Activated CD8-positive, alpha-beta memory T cell treated with anti-CD3 and anti-CD28 coated beads for 24 hours (primary cell): ENCODE measurements at regions not wholly inside any gene's neighbourhood (a gene's known extent, or its start where the extent isn't known, plus 50 kb on each side); places are given as distances from the start of the nearest gene placed in this dataset.

Experiments used
- DNase-seq: peaks from one replicate; pipeline ENCODE4 v3.0.0-alpha.2; 2020

- no peak for DNase-seq
Measured at GRCh38 chr18:37702841-37703240, 137.2 kb upstream of the CELF4 start.

DNA sequence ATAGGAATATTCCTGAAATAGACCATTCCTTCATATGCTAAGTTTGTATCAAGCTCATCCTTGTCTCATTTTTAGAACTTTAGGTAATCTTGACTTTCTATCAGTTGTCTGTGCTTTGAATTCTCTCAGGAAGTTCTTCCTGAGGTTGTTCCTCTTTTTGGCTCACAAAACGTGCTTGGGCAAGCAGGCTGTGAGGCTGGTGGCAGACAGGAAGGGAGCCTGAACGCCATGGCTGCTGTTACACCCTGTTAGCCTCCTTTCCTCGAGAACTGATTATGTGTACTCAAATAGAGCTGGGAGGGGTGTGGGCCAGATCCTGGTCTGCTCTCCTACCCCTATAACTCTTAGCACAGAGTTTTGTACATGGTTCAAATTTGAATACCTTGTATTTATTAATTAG, 136.4 kb upstream of the CELF4 start:
- no peak for DNase-seq

DNA sequence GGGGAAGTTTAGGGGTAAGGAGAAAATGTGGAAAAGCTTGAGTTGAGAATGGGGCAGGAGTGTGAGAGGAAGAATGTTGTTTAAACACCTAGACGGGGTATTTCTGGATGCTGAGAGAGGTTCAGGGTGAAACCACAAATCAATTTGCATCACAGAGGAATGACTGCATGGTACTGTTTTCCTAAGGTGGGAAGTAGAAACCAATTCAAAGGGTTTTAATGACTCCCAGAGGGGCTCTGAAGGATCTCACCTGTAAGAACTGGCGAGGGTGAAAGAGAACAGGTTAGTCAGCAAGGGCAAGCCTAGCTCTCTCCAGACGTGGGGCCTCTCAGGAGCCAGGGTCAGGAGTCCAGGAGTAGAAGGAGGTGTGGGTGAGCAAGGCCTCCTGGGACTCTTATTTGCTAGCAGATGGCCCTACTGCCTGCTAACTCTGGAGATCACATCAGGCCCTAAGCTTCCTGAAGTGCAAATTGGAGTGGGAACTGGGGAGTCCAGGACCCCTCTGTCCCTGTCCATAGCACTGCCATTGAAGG, 133.0 kb upstream of the CELF4 start:
- DNase-seq: no peak

DNA sequence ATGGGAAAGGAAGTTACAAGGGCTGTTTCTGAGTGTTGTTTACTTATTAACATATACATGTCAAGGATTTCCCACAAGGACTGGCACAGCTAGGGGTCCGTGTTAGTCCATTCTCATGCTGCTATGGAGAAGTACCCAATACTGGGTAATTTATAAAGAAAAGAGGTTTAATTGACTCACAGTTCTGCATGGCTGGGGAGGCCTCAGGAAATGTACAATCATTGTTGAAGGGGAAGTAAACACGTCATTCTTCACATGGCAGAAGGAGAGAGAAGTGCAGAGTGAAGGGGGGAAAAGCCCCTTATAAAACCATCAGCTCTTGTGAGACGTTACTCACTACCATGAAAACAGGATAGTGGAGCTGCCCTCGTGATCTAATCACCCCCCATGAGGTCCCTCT, 128.9 kb upstream of the CELF4 start:
- no peak for DNase-seq

GRCh38 chr18:37691162-37691561, 125.6 kb upstream of the CELF4 start:
- DNase-seq: no peak

GRCh38 chr18:37689841-37690240, 124.2 kb upstream of the CELF4 start:
- no peak for DNase-seq

DNA sequence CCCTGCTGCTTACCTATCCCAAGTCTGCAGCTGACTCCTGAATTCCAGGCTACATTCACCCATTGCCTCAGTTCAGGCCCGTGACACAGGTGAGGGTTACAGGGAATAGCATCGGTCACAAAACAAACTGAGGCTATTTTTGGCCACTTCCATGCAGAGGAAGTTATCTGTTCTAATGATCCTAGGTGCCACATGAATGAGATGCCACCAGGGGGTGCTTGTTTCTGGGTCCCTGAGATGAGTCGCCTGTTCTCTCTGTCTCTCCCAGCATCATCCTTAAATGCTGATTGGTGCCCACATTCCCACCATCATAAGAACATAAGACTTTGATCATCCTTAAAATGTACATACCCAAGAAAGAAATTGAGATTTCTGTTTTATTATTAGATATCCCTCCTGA, 119.0 kb upstream of the CELF4 start:
- DNase-seq: no peak

GRCh38 chr18:37684183-37684582, 118.6 kb upstream of the CELF4 start:
- no peak for DNase-seq

DNA sequence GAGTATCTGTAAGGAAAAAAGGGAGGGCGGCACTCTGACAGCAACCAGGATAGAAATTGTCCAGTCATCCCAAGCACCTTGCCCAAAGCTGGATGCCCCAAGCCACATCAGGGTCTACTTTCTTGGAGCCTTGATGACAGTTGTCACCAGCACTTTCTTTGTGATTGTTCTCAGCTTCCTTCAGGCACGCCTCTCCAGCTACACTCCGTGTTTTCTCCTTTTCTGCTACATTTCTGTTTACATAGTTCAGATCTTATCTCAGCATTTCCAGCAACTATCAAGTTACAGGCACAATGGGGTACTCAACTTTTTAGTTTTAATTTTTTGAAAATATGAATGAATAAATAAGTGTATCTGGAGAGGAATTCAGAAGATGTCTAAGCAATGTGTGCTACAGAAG, 115.3 kb upstream of the CELF4 start:
- DNase-seq: no peak

DNA sequence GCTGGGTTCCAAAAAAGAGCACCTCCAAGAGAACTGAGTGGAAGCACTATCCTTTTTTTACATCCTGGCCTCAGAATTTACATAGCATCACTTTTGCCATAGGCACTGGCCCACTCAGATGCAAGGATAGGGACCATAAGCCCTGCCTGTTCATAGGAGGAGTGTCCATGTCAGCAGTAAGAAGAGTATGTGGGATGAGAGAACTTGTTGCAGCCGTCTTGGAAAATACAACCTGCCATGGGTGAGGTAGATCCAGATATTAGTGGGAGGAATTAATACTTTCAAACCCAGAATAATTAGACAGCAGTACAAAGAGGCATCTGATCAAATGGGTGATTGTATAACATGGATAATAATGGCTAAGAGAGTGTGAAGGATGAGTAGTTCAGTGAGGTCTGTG, 110.7 kb upstream of the CELF4 start:
- no peak for DNase-seq

DNA sequence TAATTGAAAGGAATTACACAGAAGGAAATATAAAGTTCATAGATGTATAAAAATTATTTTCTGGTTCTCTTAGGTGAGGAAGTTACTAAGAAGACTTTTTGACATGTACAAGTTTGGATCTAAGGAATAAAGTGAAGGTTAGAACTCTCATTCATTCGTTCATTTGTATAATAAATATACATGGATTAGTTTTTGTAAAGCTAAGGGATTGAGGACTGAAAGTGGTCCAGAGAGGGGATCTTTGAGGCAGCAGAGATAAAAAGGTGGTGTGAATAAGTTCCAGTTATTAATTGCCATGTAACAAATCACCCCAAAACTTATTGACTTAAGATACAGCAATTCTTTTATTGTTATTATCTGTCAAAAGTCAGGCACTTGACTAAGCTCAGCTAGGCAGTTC, 110.1 kb upstream of the CELF4 start:
- no peak for DNase-seq

GRCh38 chr18:37674570-37674969, 109.0 kb upstream of the CELF4 start:
- DNase-seq: no peak

DNA sequence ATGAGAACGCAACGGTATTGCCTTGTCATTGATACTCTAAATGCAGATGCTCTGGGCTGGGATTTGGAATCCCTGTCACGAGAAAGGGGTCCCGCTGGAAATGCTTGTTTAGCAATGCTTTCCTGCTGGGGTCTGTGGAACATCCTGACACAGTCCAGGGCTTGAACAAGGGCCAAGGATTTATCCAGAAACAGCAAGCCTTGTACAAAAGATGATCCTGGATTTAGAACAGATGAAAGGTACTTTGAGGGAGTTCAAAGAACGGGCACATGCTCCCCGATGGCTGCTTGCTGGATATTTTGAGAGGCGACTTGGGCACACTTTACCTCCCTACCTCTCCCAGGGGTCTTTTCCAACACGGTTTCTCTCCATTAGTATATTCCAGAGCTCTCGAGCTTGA, 108.1 kb upstream of the CELF4 start:
- DNase-seq: no peak

GRCh38 chr18:37672932-37673595, 107.5 kb upstream of the CELF4 start:
- no peak for DNase-seq

- no peak for DNase-seq
Measured at GRCh38 chr18:37672001-37672400, 106.4 kb upstream of the CELF4 start.

DNA sequence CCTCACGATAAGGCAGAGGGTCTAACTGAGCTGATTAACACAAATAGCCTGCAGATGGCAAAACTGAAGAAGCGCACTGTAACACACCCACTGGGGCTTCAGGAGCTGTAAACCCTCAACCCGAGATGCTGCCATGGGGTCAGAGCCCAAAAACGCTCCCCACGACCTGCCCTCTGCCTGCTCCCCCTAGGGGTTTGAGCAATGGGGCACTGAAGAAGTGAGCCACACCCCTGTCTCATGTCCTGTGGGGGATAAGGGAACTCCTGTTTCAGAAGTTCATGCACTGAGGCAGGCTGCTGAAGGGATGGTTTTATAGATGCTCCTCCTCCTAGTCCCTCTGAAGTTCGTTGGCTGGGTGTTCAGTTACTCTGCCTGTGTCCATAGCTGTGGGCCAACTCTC, 105.9 kb upstream of the CELF4 start:
- DNase-seq: no peak

DNA sequence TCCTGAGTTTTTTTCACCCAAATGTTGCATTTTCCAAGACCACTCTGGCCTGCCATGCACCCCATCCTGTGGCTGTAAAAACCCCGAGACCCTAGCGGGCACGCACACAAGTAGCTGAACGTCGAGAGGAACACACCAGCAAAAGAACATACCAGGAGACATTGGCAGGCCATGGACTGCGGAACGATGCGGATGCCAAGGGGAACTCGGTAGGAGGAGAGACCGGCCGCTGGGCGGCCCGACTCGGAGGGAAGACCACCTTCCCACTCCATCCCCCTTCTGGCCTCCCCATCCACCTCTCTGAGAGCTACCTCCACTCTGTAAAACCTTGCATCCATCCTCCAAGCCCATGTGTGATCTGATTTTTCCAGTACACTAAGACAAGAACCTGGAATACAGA, 105.5 kb upstream of the CELF4 start:
- no peak for DNase-seq

DNA sequence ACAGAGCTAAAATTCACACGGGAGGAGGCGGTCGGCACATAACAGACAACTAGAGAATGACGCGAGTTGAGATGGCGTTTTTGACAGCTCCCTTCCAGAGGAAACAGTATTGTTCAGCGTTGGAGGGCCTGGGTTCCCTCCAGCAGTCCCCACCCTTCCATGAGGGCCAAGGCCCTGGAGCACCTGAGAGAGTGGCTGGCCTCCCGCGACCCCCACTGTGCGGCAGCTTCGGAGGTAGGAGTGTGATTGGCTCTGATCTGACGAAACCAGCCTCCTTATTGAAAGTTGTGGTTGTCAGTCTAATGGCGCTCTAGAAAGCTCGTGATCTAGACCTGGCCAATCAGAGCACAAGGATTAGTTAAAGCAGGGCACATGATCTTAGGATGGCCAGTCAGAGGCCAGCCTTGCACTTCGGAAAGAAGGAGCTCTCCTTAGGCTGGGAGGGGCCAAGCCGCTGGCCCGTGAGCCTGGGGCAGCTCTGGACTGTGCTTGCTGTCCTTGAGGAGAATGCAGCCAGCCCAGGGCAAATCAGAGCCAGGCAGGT, 104.5 kb upstream of the CELF4 start:
- no peak for DNase-seq

DNA sequence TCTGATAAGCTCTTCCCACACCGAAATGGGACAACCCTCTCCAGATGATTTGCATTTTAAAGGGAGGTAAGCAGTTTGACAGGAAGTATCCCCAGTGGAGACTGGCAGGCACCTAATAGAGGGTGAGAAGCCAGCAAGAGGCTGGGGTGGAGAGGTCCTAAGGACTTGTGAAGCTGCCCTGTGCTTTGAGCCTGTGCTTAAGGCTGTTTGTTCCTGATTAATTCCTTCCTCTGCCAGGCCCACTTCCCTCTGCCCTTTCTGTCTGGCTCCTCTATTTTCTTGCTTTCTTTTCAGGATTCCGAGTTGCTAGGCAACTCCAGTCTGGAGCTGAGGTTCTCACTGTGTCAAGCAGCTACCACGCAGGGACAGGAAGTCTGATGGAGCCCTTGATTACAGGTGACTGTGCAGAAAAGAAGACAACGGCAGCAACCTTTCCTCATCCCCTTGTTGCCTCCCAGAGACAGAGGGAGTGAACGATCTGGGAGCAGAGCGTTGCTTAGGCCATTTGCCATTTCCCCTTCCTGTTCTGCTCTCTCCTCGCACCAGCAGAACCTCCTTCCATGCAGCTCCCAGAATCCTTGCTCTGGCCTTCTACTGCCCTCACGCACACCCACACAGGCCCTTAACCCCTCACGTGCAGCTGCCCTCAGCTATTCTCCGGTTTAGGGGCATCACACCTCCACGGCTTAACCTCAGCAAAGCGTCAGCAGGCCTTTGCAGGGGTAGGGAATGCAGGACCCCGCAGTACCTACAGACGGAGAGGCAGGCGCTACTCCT, 103.6 kb upstream of the CELF4 start:
- DNase-seq: no peak

GRCh38 chr18:37667836-37668235, 102.2 kb upstream of the CELF4 start:
- no peak for DNase-seq

DNA sequence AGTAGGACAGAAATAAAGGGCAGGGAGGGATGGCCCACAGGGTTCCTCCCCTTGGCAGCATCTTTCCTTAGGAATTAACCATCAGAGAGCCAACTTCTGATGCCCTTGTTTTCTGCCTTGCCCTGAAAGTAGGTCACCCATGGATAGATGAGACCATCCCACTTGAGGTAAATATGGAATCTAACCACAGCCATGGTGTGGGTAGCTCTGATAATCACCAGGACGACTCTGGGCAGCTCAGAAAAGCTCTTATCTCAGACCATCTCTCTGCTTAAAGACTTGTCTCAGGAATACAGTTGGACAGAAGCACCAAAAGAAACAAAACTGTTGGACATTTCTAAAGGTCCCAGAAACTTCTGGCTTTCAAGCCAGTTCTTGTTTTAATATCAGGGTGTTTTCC, 101.4 kb upstream of the CELF4 start:
- DNase-seq: no peak

GRCh38 chr18:37666451-37666850, 100.9 kb upstream of the CELF4 start:
- DNase-seq: no peak

- DNase-seq: no peak
Measured at GRCh38 chr18:37665346-37665745, 99.7 kb upstream of the CELF4 start.

- DNase-seq: no peak
Measured at GRCh38 chr18:37663446-37663845, 97.8 kb upstream of the CELF4 start.
